DMS153 treated with DMSO at 0.1 percent for 48 hours (cell line): ENCODE measurements at regions not wholly inside any gene's neighbourhood (a gene's known extent, or its start where the extent isn't known, plus 50 kb on each side); places are given as distances from the start of the nearest gene placed in this dataset.

ENCODE experiments used
- DNase-seq: peaks from one replicate; lab custom pipeline; 2025; ENCODE audit not compliant: unreplicated experiment; lab: John Stamatoyannopoulos, UW

GRCh38 chr2:163541943-163542342 lies 193.9 kb downstream of the FIGN start:
- no peak for DNase-seq

- DNase-seq, result no peak
These were observed 194.3 kb downstream of the FIGN start for GRCh38 chr2:163541495-163541894.

- DNase-seq, result no peak
These were observed 207.1 kb downstream of the FIGN start for GRCh38 chr2:163528640-163529217.

- DNase-seq, result no peak
These were observed 208.4 kb downstream of the FIGN start for GRCh38 chr2:163527381-163527780.

GRCh38 chr2:163518762-163519161 lies 217.0 kb downstream of the FIGN start:
- no peak for DNase-seq

DNA sequence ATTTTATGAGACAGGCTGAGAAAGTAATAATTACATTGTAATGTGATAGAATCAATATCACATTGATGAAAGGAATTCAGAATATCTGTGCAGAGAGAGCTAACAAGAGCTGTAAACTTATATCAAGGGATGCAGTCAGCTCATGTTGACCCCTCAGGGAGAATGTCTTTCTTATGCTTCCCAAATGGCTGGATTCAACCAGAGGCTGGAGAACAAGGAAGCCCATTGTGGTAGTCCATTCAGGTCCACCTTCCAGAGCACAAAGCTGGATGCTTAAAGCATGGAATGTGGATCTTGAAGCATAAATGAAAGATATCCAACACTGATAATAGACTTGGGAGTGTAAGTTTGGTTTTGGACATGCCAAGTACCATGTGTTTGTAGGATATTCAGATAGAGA lies 220.0 kb downstream of the FIGN start:
- no peak for DNase-seq

- DNase-seq, result no peak
These were observed 230.5 kb downstream of the FIGN start for GRCh38 chr2:163505281-163505680.

DNA sequence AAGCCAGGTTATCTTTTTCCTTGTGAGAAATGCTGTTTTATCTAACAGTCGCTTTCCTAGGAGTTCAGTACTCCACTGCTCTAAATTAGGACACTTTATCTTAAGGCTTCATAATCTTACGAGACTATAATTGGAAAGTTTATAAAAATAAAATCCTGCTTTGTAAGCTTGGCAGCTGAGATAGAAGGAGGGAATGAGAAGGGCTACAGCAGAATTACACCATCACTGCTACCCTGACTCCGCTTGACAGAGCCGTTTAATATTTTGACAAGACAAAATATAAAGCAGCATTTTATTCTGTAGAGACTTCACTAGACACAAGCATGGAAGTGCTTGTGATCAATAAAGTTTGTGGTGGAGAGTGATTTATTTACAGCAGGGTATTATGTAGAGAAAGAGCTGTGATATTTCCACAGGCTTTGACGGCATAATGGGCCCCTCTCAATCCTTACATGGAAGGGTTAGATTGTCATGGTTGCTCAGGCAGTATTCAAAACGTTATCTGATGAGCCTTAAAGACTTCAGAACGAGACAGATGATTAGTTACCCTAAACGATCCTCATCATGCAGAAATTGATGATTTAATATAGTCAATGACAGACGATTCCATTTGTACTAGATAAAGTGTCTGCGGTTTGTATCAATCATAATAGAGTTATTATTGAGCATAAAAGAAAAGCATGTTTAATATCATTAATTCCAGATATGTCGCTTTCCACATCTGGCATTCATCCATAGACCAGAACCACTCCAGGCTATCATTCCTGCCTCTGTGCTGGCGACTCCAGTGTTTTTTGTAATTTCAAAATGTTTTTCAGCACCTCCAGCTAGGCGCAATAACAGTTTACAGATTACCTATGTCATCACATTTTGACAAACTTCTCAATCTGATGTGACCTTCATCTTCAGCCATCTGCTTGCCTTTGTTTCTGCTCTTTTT lies 242.2 kb downstream of the FIGN start:
- DNase-seq, result no peak

- DNase-seq, result no peak
These were observed 244.0 kb downstream of the FIGN start for GRCh38 chr2:163491850-163492249.

- DNase-seq, result no peak
These were observed 245.5 kb downstream of the FIGN start for GRCh38 chr2:163490281-163490680.

GRCh38 chr2:163481515-163481914 lies 254.3 kb downstream of the FIGN start:
- DNase-seq, result no peak

- DNase-seq, result no peak
These were observed 256.2 kb downstream of the FIGN start for GRCh38 chr2:163479599-163479998.

- DNase-seq, result no peak
These were observed 260.0 kb downstream of the FIGN start for GRCh38 chr2:163475815-163476214.

DNA sequence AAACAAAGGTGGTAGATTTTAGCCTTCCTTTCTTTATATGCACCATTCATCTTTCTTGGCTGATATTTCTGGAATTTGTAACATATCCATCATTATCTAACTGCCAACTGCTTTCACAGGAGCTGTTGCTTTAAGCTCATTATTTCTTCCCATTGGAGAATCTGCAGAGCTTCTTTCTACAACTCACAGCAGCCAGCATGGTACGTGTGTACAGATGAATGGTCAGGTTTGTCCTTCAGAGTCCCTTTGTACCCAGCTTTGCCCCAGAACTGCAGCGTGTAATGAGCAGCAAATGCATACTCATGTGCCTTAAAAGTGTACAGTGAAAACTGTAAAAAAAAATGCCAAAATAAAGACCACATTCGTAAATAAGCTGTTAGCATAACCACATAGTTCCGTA lies 260.9 kb downstream of the FIGN start:
- DNase-seq, result no peak

DNA sequence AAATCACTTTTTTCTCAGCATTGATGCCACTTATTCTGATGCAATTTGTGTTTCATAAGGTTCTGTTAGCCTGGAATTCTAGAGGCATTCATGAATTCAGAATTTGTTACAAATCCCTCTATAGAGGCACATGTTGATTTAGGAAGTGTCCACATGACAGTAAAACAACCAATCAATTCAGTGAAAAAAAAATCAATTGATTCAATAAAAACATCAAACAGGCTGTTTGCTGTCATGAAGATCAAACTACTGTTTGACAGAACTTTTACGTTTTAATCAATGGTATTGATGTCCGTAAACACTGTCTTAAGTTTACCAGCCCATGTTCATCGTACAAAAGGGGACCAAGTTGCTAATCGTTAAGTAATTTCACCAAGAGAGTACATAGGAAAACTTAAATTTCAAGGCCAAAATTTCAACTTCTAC lies 261.5 kb downstream of the FIGN start:
- no peak for DNase-seq

GRCh38 chr2:163471947-163472346 lies 263.9 kb downstream of the FIGN start:
- no peak for DNase-seq

DNA sequence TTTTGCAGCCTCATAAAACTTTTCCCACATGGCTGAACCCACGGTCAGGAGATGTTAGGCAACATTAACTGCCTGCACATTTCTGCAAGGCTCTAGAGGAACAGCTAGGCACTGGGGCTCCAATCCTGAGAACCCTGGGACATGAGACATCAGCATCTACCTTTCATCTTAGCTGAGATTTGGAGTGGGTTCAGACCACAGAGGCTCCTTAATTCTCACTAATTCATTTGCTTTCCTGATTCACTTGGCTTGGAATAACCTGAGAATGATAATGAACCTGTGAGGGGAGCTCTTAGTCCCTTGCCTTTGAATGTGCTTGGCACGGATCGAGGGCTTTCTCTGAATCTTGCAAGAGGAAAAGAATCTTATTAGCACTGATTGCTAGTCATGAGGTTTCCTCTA lies 266.2 kb downstream of the FIGN start:
- no peak for DNase-seq

DNA sequence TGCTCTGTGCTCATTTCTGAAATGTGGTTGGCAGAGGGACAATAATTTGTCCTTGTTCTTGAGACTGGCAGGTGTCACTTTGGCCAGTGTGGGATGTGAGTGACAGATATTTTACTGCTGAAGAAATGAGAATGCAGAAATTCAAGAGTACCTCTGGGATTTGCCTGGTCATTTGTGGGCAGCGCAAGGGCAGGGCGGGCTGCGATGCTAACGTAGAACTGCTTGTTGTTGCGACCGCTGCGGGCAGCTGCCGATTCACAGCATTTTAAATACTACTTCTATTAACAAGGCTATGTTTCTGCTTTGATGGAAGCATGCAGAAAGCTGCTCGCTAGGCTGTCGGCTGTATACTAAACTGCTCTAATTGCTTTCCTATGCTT lies 268.6 kb downstream of the FIGN start:
- DNase-seq, result no peak

DNA sequence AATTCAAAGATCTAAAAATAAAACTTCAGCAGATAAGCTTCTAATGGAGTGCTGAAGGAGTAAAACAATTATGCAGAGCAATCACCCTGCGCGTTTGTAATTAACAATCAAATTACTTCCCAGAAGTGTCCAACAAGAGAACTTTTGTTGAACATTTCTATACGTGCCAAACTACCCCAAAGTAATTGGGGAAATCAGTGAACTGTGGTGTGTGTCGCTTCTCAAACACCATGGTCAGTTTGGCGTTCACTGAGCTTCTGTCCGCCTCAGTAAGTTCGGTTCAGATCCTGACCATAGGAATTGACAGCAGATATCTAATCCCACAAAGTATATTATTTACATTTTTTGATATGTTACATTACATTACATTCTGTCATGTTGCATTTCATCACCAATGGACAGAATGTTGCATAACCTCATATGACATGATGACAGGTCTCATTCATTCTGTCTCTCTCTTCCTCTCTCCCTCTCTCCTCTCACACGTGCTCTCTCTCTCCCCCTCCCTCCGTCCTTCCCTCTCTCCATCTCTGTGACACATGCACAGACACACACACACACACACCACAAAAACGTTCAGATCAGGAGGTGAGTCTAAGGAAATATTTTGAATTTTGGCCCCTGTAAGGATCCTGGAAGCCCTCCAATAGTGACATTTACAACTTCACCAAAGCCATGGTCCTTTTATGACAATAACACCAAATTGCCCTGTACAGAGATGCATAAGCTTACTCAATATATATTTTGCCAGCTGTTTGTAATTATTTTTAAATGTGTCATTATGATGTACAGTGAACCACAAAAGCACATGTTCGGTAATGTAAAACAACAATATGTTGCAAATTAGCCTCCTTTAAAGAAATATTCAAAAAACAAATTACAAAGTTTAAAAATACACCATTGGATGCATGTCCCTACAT lies 269.2 kb downstream of the FIGN start:
- DNase-seq, result no peak

GRCh38 chr2:163465440-163465839 lies 270.4 kb downstream of the FIGN start:
- no peak for DNase-seq

- no peak for DNase-seq
These were observed 272.4 kb downstream of the FIGN start for GRCh38 chr2:163463411-163463810.

DNA sequence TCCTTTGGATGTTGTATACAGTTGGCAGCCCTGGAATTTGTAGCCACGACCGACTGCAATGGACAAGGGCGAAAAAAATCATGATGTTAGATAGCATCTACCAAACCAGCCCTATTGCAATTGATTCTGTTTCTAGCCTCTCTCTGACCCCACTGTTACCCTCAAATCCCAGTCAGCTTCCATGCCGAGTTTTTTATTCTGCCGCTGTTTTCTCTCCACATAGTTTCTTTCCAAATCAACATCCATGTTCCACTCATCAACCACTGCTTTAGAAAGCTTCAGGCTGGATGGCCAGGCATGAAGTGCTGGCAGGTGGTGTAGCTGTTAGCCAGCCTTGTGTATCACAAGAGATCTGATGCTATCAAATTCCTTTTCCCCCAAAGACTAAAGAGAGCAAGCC lies 272.8 kb downstream of the FIGN start:
- DNase-seq, result no peak
